ENCODE measurements at regions not wholly inside any gene's neighbourhood (a gene's known extent, or its start where the extent isn't known, plus 50 kb on each side); places are given as distances from the start of the nearest gene placed in this dataset.
"Not testable (repeated sequence)": the region's sequence is repeated elsewhere in the genome, so short reads cannot be mapped to it uniquely, and the experiment has no call there.

GRCh38 chr10:124193309-124193696 lies 99.9 kb upstream of the CHST15 start:
- Histone ChIP-seq H3K27me3 (ENCODE audit: control insufficient read depth in 3 of 3, insufficient read depth in 3 of 3, low read length in 2 of 3) (no peaks in the 10 kb centered on the region), H3K9ac (ENCODE audit: insufficient read depth in 1 of 2, low read length in 2 of 2) (no peak overlapping the region), H3K4me3 (no peak overlapping the region), H3K27ac (ENCODE audit: low read depth in 1 of 2, low read length in 1 of 2) (no peak overlapping the region), H3K36me3 (ENCODE audit: control insufficient read depth in 4 of 4, insufficient read depth in 4 of 4, low read length in 4 of 4) (no peaks in the 10 kb centered on the region), H3K9me3 (ENCODE audit: control insufficient read depth in 4 of 4, insufficient read depth in 3 of 4, low read length in 3 of 4) (peaks cover 0 to 3% (median 0%) of the 10 kb centered on the region in 4 donors), H3K4me1 (ENCODE audit: control insufficient read depth in 5 of 5, insufficient read depth in 5 of 5, low read length in 5 of 5) (peaks cover 0 to 3% (median 0%) of the 10 kb centered on the region in 5 donors)
- no peak for TF ChIP-seq CTCF (IDR thresholded peaks at IDR 0.05; ENCODE audit: control extremely low read depth, extremely low read depth)
- no peak for DNase-seq
- ATAC-seq (ENCODE audit: insufficient read depth, low FRiP score) = no peak
- WGBS, 2 donors = 96% methylated on average over 8 of the region's 8 CpGs

- WGBS, 2 donors = 89 to 94% methylated on average over 5 of the region's 5 CpGs
- H3K9me3 ChIP-seq (ENCODE audit: control insufficient read depth in 4 of 4, insufficient read depth in 3 of 4, low read length in 3 of 4); H3K9ac ChIP-seq (ENCODE audit: insufficient read depth in 1 of 2, low read length in 2 of 2); H3K36me3 ChIP-seq (ENCODE audit: control insufficient read depth in 4 of 4, insufficient read depth in 4 of 4, low read length in 4 of 4); ATAC-seq (ENCODE audit: insufficient read depth, low FRiP score); H3K27ac ChIP-seq (ENCODE audit: low read depth in 1 of 2, low read length in 1 of 2); DNase-seq; H3K4me1 ChIP-seq (ENCODE audit: control insufficient read depth in 5 of 5, insufficient read depth in 5 of 5, low read length in 5 of 5); H3K27me3 ChIP-seq (ENCODE audit: control insufficient read depth in 3 of 3, insufficient read depth in 3 of 3, low read length in 2 of 3); H3K4me3 ChIP-seq: not testable (repeated sequence)
Measured at GRCh38 chr10:124192664-124193308, 99.4 kb upstream of the CHST15 start.

DNA sequence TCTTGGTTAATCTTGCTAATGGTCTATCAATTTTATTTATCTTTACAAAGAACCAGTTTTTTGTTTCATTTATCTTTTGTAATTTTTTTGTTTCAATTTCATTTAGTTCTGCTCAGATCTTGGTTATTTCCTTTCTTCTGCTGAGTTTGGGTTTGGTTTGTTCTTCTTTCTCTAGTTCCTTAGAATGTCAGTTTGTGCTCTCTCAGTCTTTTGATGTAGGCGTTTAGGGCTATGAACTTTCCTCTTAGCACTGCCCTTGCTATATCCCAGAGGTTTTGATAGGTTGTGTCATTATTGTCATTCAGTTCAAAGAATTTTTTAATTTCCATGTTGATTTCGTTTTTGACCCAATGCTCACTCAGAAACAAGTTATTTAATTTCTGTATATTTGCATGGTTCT lies 97.1 kb upstream of the CHST15 start:
- H3K27ac ChIP-seq (ENCODE audit: low read depth in 1 of 2, low read length in 1 of 2); H3K36me3 ChIP-seq (ENCODE audit: control insufficient read depth in 4 of 4, insufficient read depth in 4 of 4, low read length in 4 of 4); H3K4me3 ChIP-seq; DNase-seq; H3K4me1 ChIP-seq (ENCODE audit: control insufficient read depth in 5 of 5, insufficient read depth in 5 of 5, low read length in 5 of 5); H3K27me3 ChIP-seq (ENCODE audit: control insufficient read depth in 3 of 3, insufficient read depth in 3 of 3, low read length in 2 of 3); H3K9me3 ChIP-seq (ENCODE audit: control insufficient read depth in 4 of 4, insufficient read depth in 3 of 4, low read length in 3 of 4); ATAC-seq (ENCODE audit: insufficient read depth, low FRiP score); H3K9ac ChIP-seq (ENCODE audit: insufficient read depth in 1 of 2, low read length in 2 of 2): not testable (repeated sequence)
- 67 to 83% methylated on average over 2 of the region's 2 CpGs for WGBS, 2 donors

DNA sequence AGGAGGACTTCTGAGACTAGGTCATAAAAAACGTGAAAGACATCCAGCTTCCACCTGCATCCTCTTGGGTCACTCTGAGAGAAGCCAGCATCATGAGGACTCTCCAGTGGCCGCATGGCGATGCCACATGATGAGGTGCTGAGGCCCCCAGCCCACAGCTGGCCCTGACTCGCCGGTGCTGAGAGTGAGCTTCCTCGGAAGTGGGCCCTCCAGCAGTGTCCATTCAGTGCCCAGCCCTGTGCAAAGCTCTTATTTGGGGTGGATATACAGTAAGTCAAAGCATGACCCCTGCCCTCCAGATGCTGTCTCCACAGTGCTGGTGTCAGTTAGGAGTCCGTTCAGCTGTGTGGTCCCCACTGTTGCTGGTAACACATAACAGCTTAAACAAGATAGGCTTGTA lies 93.6 kb upstream of the CHST15 start:
- DNase-seq (no peak), ATAC-seq (ENCODE audit: insufficient read depth, low FRiP score) (no peak)
- 89 to 93% methylated on average over 7 of the region's 7 CpGs for WGBS, 2 donors
- Histone ChIP-seq H3K4me1 (ENCODE audit: control insufficient read depth in 5 of 5, insufficient read depth in 5 of 5, low read length in 5 of 5) (peaks cover 0 to 6% (median 0%) of the 10 kb centered on the region in 5 donors), H3K9ac (ENCODE audit: insufficient read depth in 1 of 2, low read length in 2 of 2) (no peak overlapping the region), H3K27ac (ENCODE audit: low read depth in 1 of 2, low read length in 1 of 2) (no peak overlapping the region), H3K27me3 (ENCODE audit: control insufficient read depth in 3 of 3, insufficient read depth in 3 of 3, low read length in 2 of 3) (no peaks in the 10 kb centered on the region), H3K36me3 (ENCODE audit: control insufficient read depth in 4 of 4, insufficient read depth in 4 of 4, low read length in 4 of 4) (no peaks in the 10 kb centered on the region), H3K9me3 (ENCODE audit: control insufficient read depth in 4 of 4, insufficient read depth in 3 of 4, low read length in 3 of 4) (peaks cover 0 to 3% (median 0%) of the 10 kb centered on the region in 4 donors), H3K4me3 (no peak overlapping the region)
- no peak for TF ChIP-seq CTCF (IDR thresholded peaks at IDR 0.05; ENCODE audit: control extremely low read depth, extremely low read depth)

Data from lung (tissue), 11 donors.